SK-N-MC (cell line): ENCODE measurements at regions not wholly inside any gene's neighbourhood (a gene's known extent, or its start where the extent isn't known, plus 50 kb on each side); places are given as distances from the start of the nearest gene placed in this dataset.
A peak's percentile ranks its signal among the peaks of the same experiment; 100 is the strongest.

ENCODE experiments used
- DNase-seq: peaks from one replicate; pipeline ENCODE4 v3.0.0-alpha.2; 2011; ENCODE audit warnings: low read depth, low spot score
- H3K27ac ChIP-seq: fragments of 200-600 bp; sonication (generic); 2 replicates; pipeline ENCODE4 v1.5.1; 2016; ENCODE audit warnings: mixed run types
- H3K36me3 ChIP-seq: fragments of 200-600 bp; sonication (generic); 2 replicates; pipeline ENCODE4 v1.6.1; 2017; ENCODE audit warnings: antibody characterized with exemption, low read length, mixed read lengths; ENCODE audit not compliant: insufficient read depth
- H3K4me3 ChIP-seq: fragments of 200-600 bp; sonication (generic); 2 replicates; pipeline ENCODE4 v1.5.1; 2016
- H3K9ac ChIP-seq: fragments of 200-600 bp; sonication (generic); 2 replicates; pipeline ENCODE4 v1.8.0; 2017; ENCODE audit warnings: mixed run types, mixed read lengths; ENCODE audit not compliant: insufficient read length
- H3K9me3 ChIP-seq: fragments of 200-600 bp; sonication (generic); 2 replicates; pipeline ENCODE4 v1.6.1; 2017; ENCODE audit warnings: low read depth, mild to moderate bottlenecking, antibody characterized with exemption, low read length, moderate library complexity, mixed read lengths
- EZH2 ChIP-seq: fragments of 200-600 bp; sonication (generic); IDR thresholded peaks from one replicate; pipeline ENCODE4 v1.6.1; 2017; ENCODE audit warnings: antibody characterized with exemption
- FOXP2 ChIP-seq: optimal IDR thresholded peaks from 2 replicates; pipeline ENCODE3; 2011; ENCODE audit warnings: mild to moderate bottlenecking, moderate library complexity; ENCODE audit not compliant: insufficient read depth; ENCODE audit errors: extremely low read length, control extremely low read depth
- POLR2AphosphoS5 ChIP-seq: IDR thresholded peaks from 2 replicates; pipeline ENCODE4 v1.6.1; 2012; ENCODE audit warnings: mild to moderate bottlenecking, low read depth, low read length, borderline replicate concordance

DNA sequence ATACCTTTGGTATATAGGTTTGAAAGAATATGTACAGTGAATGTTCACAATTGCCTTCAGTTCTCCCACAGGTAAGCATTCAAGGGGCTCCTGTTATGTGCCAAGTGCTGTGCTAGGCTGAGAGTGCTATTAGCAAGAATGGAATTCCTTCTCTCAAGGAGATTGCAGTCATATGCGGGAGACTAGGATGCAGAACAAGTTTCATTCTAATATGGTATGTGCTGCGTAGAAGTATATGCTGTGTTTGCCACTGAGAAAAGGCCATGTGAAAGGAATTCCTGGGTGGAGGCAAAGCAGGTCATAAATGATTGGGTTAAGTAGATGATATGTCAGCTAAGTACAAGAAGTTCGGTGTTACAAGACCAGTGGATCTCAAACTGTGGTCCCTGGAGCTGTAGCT, 303.0 kb downstream of the GPATCH2 start:
- TF ChIP-seq POLR2AphosphoS5, result no peak
- no peak for TF ChIP-seq FOXP2
- no peak for TF ChIP-seq EZH2
- no peak overlapping the region for H3K4me3 ChIP-seq

DNA sequence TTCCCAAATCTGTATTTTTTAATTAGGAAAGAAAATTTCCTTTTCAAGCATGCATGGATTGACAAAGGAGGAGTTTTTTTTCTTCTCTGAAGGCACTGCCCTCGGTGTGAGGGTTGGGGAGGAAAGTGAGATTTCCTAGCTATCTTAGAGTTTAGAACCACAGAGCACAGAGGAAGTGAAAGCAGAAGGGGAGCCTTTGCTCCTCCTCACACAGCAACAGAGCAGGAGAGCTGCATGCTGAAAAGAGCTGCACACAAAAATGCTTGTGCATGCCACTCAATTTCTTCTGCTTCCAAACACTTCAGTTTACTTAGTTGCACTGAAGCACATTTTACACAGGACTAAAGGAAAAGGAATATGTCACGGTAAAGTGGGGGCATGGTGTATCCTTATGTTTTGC, 308.1 kb downstream of the GPATCH2 start:
- Histone ChIP-seq H3K9me3 (no peaks in the 10 kb centered on the region), H3K9ac (no peak overlapping the region), H3K4me3 (no peak overlapping the region), H3K27ac (no peak overlapping the region), H3K36me3 (no peaks in the 10 kb centered on the region)
- TF ChIP-seq EZH2, result no peak
- TF ChIP-seq POLR2AphosphoS5, result no peak
- TF ChIP-seq FOXP2, result no peak
- no peak for DNase-seq

More for the DNA sequence above, 303.0 kb downstream of the GPATCH2 start:
- H3K27ac ChIP-seq, result no peak overlapping the region
- H3K36me3 ChIP-seq, result no peaks in the 10 kb centered on the region
- no peak for DNase-seq
- no peak overlapping the region for H3K9ac ChIP-seq
- no peaks in the 10 kb centered on the region for H3K9me3 ChIP-seq

DNA sequence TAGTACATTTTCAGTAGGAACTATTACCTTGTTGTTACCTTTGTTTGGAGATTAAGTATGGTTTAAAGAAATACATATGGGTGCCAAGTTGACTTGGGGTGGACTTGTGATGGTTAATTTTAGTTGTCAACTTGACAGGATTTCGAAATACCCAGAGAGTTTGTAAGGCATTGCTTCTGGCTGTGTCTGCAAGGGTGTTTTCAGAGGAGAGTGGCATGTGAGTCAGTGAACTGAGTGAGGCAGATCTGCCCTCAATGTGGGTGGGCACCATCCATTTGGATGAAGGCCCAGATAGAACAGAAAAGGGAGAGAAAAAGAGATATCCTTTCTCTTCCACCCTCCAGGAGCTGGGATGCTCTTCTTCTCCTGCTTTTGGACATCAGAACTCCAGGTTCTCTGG, 315.5 kb downstream of the GPATCH2 start:
- no peak overlapping the region for H3K9ac ChIP-seq
- no peak for TF ChIP-seq EZH2
- TF ChIP-seq FOXP2, result no peak
- TF ChIP-seq POLR2AphosphoS5, result no peak
- no peaks in the 10 kb centered on the region for H3K36me3 ChIP-seq
- H3K9me3 ChIP-seq, result no peaks in the 10 kb centered on the region
- no peak for DNase-seq
- no peak overlapping the region for H3K4me3 ChIP-seq
- H3K27ac ChIP-seq, result no peak overlapping the region

DNA sequence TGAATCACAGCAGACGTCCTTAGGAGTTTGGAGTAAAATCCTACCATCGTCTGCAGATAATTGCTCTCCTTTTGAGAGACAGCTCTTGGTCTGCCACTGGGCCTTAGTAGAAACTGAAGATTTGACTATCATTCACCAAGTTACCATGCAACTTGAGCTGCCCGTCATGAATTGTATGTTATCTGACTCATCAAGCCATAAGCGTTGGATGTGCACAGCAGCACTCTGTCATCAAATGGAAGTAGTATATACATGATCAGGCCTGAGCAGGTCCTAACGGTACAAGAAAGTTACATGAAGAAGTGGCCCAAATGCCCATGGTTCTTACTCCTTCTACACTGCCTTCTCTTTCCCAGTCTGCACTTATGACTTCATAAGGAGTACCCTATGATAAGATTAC, 317.8 kb downstream of the GPATCH2 start:
- Histone ChIP-seq H3K4me3 (no peak overlapping the region), H3K9ac (no peak overlapping the region), H3K27ac (no peak overlapping the region), H3K36me3 (no peaks in the 10 kb centered on the region), H3K9me3 (no peaks in the 10 kb centered on the region)
- no peak for TF ChIP-seq EZH2
- no peak for TF ChIP-seq POLR2AphosphoS5
- TF ChIP-seq FOXP2, result no peak
- DNase-seq, result no peak

DNA sequence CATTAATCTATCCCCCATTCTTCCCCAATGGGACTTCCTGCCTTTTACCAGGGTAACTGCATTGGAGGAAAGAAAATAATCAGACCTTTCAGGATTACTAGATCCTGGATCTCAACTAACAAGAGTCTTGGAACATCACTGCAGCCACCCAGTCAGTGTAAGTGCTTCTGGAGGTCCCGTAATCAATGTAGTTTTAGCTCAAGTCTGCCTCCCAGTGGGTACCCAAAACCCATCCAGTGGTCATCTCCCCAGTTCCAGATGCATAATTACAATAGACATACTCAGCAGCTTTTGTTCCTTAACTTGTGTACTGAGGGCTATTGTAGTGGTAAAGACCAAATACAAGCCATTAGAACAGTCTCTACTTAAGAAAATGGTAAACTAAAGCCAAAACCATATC, 319.1 kb downstream of the GPATCH2 start:
- Histone ChIP-seq H3K36me3 (no peaks in the 10 kb centered on the region), H3K9me3 (no peaks in the 10 kb centered on the region), H3K9ac (no peak overlapping the region), H3K27ac (no peak overlapping the region), H3K4me3 (no peak overlapping the region)
- no peak for DNase-seq
- TF ChIP-seq EZH2 (no peak), FOXP2 (no peak), POLR2AphosphoS5 (no peak)

DNA sequence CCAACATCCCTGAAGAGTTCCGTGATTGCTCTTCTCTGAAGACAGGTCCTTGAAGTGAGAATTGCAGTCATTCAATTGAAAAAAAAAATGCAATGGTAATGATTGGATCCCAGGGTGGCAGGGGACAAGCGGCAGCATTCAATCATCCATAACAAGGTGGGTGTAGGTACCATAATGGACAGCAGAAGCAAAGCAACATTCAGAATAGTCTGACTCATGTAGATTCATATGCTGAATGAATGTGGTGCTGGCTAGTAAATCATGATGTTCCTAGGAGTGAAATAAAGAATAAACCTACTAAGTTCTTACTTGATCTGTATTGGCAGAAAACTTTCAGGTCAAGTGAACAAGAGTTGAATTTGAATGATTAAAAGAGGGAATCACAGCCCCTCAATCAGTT, 319.6 kb downstream of the GPATCH2 start:
- Histone ChIP-seq H3K9me3 (no peaks in the 10 kb centered on the region), H3K4me3 (no peak overlapping the region), H3K36me3 (no peaks in the 10 kb centered on the region), H3K27ac (no peak overlapping the region), H3K9ac (no peak overlapping the region)
- DNase-seq, result no peak
- no peak for TF ChIP-seq POLR2AphosphoS5
- TF ChIP-seq FOXP2, result no peak
- TF ChIP-seq EZH2, result no peak

DNA sequence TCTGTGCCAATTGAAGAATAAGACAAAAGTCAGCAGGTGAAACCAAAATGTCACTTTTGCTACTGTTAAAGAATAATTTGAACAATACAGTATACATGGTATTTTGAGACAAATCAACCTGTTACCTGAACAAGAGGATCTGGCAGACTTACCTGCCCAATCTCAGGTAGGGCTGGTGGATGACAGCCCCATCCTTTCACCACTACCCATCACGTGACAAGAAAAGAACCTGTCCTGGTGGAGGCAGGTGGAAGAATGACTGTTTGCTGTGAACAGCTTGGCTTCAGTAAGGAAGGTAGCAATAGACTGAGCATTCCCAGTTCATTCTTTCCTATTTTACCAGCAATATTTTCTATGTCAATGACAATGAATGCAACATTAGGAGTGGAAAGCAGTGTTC, 349.6 kb downstream of the GPATCH2 start:
- no peak for DNase-seq
- H3K9me3 ChIP-seq, result no peaks in the 10 kb centered on the region
- no peak for TF ChIP-seq POLR2AphosphoS5
- no peak for TF ChIP-seq FOXP2
- TF ChIP-seq EZH2, result no peak
- H3K9ac ChIP-seq, result no peak overlapping the region
- H3K36me3 ChIP-seq, result no peaks in the 10 kb centered on the region
- no peak overlapping the region for H3K4me3 ChIP-seq
- no peak overlapping the region for H3K27ac ChIP-seq

DNA sequence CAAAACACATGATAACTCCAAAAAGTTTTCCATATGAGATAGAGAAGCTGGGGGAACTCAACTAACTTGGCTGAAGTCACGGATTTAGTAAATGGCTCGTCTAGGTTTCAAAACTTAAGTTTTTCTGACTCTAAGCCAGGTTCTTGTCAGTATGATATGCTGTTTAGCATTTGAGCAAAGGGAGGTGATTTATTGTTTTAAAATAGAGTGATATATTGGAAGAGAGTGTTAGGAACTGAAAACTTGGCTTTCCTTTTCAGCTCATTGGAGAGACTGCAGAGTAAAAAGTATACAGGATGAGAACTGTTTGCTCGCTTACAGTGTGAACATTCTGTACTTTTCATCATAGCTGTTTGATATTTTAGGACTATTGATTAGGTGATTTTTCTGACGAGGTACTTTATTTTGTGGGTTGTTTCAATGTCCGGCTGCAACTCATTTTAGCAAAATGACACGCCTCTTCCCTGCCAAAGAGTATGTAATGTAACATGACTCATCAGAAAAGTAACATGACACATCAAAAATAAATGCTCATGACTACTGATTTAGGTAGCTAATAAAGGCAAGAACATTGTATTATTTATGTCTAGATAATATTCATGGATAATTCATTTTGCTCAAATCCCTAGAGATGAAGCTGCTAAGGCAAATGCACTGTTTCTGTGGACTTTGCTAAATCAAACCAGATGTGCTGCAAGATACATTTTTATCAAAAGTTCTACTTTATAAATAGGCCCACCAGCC, 355.1 kb downstream of the GPATCH2 start:
- H3K4me3 ChIP-seq, result no peak overlapping the region

DNA sequence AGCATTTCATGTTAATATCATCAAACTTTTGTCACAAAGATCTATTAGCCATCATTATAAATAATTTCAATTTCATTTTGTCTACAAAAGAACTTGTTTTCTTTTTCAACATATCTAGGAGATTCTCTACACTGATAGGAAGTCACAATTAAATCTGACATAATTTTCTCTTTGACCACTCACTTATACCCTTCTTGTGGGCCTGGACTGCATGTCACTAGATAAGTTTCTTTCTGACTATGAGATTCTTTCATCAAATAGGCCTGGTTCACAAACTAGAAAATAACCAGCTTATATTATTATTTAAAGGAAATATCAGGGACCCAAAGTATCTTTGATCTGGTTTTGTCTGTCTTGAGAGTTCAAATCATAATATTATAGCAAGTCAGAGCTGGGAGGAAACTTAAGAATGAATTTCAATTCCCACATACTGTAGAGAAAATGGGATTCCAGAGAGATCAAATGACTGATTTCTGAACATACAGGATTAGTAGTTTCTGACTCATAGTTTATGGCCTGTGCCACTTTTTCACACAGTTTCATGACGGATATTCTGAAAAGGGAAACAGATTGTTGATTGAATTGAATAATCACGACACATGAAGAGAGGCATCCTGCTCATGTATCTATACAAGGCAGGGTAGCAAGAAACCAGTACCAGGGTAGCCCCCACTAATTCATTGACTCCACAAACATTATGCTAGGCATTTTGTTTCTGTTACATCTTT, 355.8 kb downstream of the GPATCH2 start:
- TF ChIP-seq POLR2AphosphoS5 (no peak), FOXP2 (no peak), EZH2 (no peak)
- H3K4me3 ChIP-seq, result no peak overlapping the region
- no peak overlapping the region for H3K9ac ChIP-seq
- no peaks in the 10 kb centered on the region for H3K36me3 ChIP-seq
- no peaks in the 10 kb centered on the region for H3K9me3 ChIP-seq
- 0 out of 2 replicates have a peak overlapping the region, but pooled peaks have one; percentile 55 for H3K27ac ChIP-seq
- no peak for DNase-seq

More for the DNA sequence above, 355.1 kb downstream of the GPATCH2 start:
- TF ChIP-seq FOXP2 (no peak), POLR2AphosphoS5 (no peak), EZH2 (no peak)
- no peaks in the 10 kb centered on the region for H3K9me3 ChIP-seq
- no peaks in the 10 kb centered on the region for H3K36me3 ChIP-seq
- H3K27ac ChIP-seq, result peak overlapping the region; percentile 69; the same call in 1 of the 2 replicates
- peak; percentile 44 for DNase-seq
- no peak overlapping the region for H3K9ac ChIP-seq
